ENCODE measurements at regions not wholly inside any gene's neighbourhood (a gene's known extent, or its start where the extent isn't known, plus 50 kb on each side); places are given as distances from the start of the nearest gene placed in this dataset.

- Histone ChIP-seq H3K9ac (ENCODE audit: insufficient read depth in 1 of 2, low read length in 2 of 2) (no peak overlapping the region), H3K36me3 (ENCODE audit: control insufficient read depth in 4 of 4, insufficient read depth in 4 of 4, low read length in 4 of 4) (no peaks in the 10 kb centered on the region), H3K27ac (ENCODE audit: low read depth in 1 of 2, low read length in 1 of 2) (no peak overlapping the region), H3K4me1 (ENCODE audit: control insufficient read depth in 5 of 5, insufficient read depth in 5 of 5, low read length in 5 of 5) (no peaks in the 10 kb centered on the region), H3K9me3 (ENCODE audit: control insufficient read depth in 4 of 4, insufficient read depth in 3 of 4, low read length in 3 of 4) (no peaks in the 10 kb centered on the region), H3K4me3 (no peak overlapping the region), H3K27me3 (ENCODE audit: control insufficient read depth in 3 of 3, insufficient read depth in 3 of 3, low read length in 2 of 3) (no peaks in the 10 kb centered on the region)
- TF ChIP-seq CTCF (IDR thresholded peaks at IDR 0.05; ENCODE audit: control extremely low read depth, extremely low read depth): no peak
- DNase-seq (peak in 1 of 3 donors; percentile 6), ATAC-seq (ENCODE audit: insufficient read depth, low FRiP score) (no peak)
- 83 to 91% methylated on average over 9 of the region's 9 CpGs for WGBS, 2 donors
Observed at GRCh38 chr1:221937155-221937953, 195.5 kb upstream of the DUSP10 start.

GRCh38 chr1:221933814-221934213 lies 191.9 kb upstream of the DUSP10 start:
- no peak for DNase-seq
- H3K4me1 ChIP-seq (ENCODE audit: control insufficient read depth in 5 of 5, insufficient read depth in 5 of 5, low read length in 5 of 5): no peaks in the 10 kb centered on the region
- no peaks in the 10 kb centered on the region for H3K27me3 ChIP-seq (ENCODE audit: control insufficient read depth in 3 of 3, insufficient read depth in 3 of 3, low read length in 2 of 3)
- no peak overlapping the region for H3K4me3 ChIP-seq
- no peak for ATAC-seq (ENCODE audit: insufficient read depth, low FRiP score)
- no peaks in the 10 kb centered on the region for H3K36me3 ChIP-seq (ENCODE audit: control insufficient read depth in 4 of 4, insufficient read depth in 4 of 4, low read length in 4 of 4)
- H3K9me3 ChIP-seq (ENCODE audit: control insufficient read depth in 4 of 4, insufficient read depth in 3 of 4, low read length in 3 of 4): no peaks in the 10 kb centered on the region
- TF ChIP-seq CTCF (IDR thresholded peaks at IDR 0.05; ENCODE audit: control extremely low read depth, extremely low read depth): no peak
- 93 to 98% methylated on average over 2 of the region's 2 CpGs for WGBS, 2 donors
- no peak overlapping the region for H3K9ac ChIP-seq (ENCODE audit: insufficient read depth in 1 of 2, low read length in 2 of 2)
- no peak overlapping the region for H3K27ac ChIP-seq (ENCODE audit: low read depth in 1 of 2, low read length in 1 of 2)

- peaks cover 0 to 2% (median 0%) of the 10 kb centered on the region in 4 donors for H3K9me3 ChIP-seq (ENCODE audit: control insufficient read depth in 4 of 4, insufficient read depth in 3 of 4, low read length in 3 of 4)
- no peaks in the 10 kb centered on the region for H3K27me3 ChIP-seq (ENCODE audit: control insufficient read depth in 3 of 3, insufficient read depth in 3 of 3, low read length in 2 of 3)
- TF ChIP-seq CTCF (IDR thresholded peaks at IDR 0.05; ENCODE audit: control extremely low read depth, extremely low read depth): no peak
- DNase-seq (no peak), ATAC-seq (ENCODE audit: insufficient read depth, low FRiP score) (no peak)
- 77 to 88% methylated on average over 4 of the region's 4 CpGs for WGBS, 2 donors
- H3K27ac ChIP-seq (ENCODE audit: low read depth in 1 of 2, low read length in 1 of 2): no peak overlapping the region
- H3K9ac ChIP-seq (ENCODE audit: insufficient read depth in 1 of 2, low read length in 2 of 2): no peak overlapping the region
- H3K4me3 ChIP-seq: no peak overlapping the region
- H3K36me3 ChIP-seq (ENCODE audit: control insufficient read depth in 4 of 4, insufficient read depth in 4 of 4, low read length in 4 of 4): no peaks in the 10 kb centered on the region
- H3K4me1 ChIP-seq (ENCODE audit: control insufficient read depth in 5 of 5, insufficient read depth in 5 of 5, low read length in 5 of 5): peaks cover 0 to 6% (median 0%) of the 10 kb centered on the region in 5 donors
Observed at GRCh38 chr1:221926441-221926840, 184.6 kb upstream of the DUSP10 start.

Data from lung (tissue), 11 donors.